Endothelial cell of umbilical vein (primary cell): ENCODE measurements at regions not wholly inside any gene's neighbourhood (a gene's known extent, or its start where the extent isn't known, plus 50 kb on each side); places are given as distances from the start of the nearest gene placed in this dataset.

ENCODE experiments used
- BruUV-seq: library from RNA; stranded (reverse); fragments of 400-500 nt; replicated peaks from 2 replicates; lab custom pipeline; 2021; lab: Mats Ljungman, UMichigan
- CTCF ChIA-PET: fragments of 300-600, 350-600 bp; sonication (Branson Sonifier 250); formaldehyde crosslinking; loops from one replicate; lab custom pipeline; 2021; ENCODE audit warnings: antibody characterized with exemption, inconsistent platforms; lab: Charles Lee
- POLR2A ChIA-PET: fragments of 300-600, 350-600 bp; sonication (Branson Sonifier 250); formaldehyde crosslinking; loops from one replicate; lab custom pipeline; 2021; ENCODE audit warnings: antibody characterized with exemption, inconsistent platforms; lab: Charles Lee
- DNase-seq: peaks from one replicate; pipeline ENCODE4 v3.0.0-alpha.2; 2011; ENCODE audit warnings: low read depth, low spot score
- FAIRE-seq: peaks from 2 replicates; lab custom pipeline; 2011; peaks lifted over from hg19 to GRCh38; lab: Jason Lieb, UNC
- H2AFZ ChIP-seq: 2 replicates; pipeline ENCODE4 v1.6.0; 2012; ENCODE audit warnings: low read depth, low read length, control low read depth, inconsistent platforms
- H3K27ac ChIP-seq: 2 replicates; pipeline ENCODE4 v1.5.1; 2011; ENCODE audit warnings: low read depth, mild to moderate bottlenecking, control low read depth, low read length, moderate library complexity; ENCODE audit not compliant: insufficient read depth
- H3K27me3 ChIP-seq, 2 experiments: 2 replicates each; pipeline versions ENCODE4 v1.6.0 to v1.6.1; 2011; ENCODE audit warnings: low read length in 2 of 2, mixed read lengths in 1 of 2; ENCODE audit not compliant: control insufficient read depth in 2 of 2, insufficient read depth in 2 of 2
- H3K36me3 ChIP-seq, 2 experiments: 2 replicates in 1 of 2; 3 replicates in 1 of 2; pipeline ENCODE4 v1.5.1; 2011; ENCODE audit warnings: low read length in 2 of 2, mild to moderate bottlenecking in 1 of 2, moderate library complexity in 1 of 2; ENCODE audit not compliant: control insufficient read depth in 2 of 2, insufficient read depth in 2 of 2; ENCODE audit errors: extremely low read depth in 1 of 2
- H3K4me1 ChIP-seq: 3 replicates; pipeline ENCODE4 v1.5.1; 2011; ENCODE audit warnings: mild to moderate bottlenecking, low read length; ENCODE audit not compliant: control insufficient read depth, insufficient read depth; ENCODE audit errors: extremely low read depth
- H3K4me2 ChIP-seq: 2 replicates; pipeline ENCODE4 v1.6.1; 2011; ENCODE audit warnings: low read length, control low read depth, mixed read lengths; ENCODE audit not compliant: insufficient read depth
- H3K4me3 ChIP-seq, 3 experiments: fragments of 200-600 bp in 1 of 3; sonication (generic), shearing (Covaris generic) in 1 of 3; replicated peaks in 1 of 3; 2 replicates each; pipeline ENCODE4 v1.5.1; 2011 to 2016; ENCODE audit warnings: control low read depth in 3 of 3, low read length in 3 of 3, mild to moderate bottlenecking in 2 of 3, inconsistent platforms in 1 of 3, low read depth in 1 of 3, moderate library complexity in 1 of 3; ENCODE audit not compliant: insufficient read depth in 1 of 3
- H3K79me2 ChIP-seq: 2 replicates; pipeline ENCODE4 v1.6.0; 2012; ENCODE audit warnings: low read length, inconsistent platforms; ENCODE audit not compliant: control insufficient read depth, insufficient read depth
- H3K9ac ChIP-seq: replicated peaks from 2 replicates; pipeline ENCODE3; 2011; ENCODE audit warnings: low read length, control low read depth; ENCODE audit not compliant: insufficient read depth; ENCODE audit errors: extremely low read depth
- H3K9me1 ChIP-seq: replicated peaks from 3 replicates; pipeline ENCODE4 v1.6.0; 2011; ENCODE audit warnings: mild to moderate bottlenecking, low read length; ENCODE audit not compliant: control insufficient read depth, insufficient read depth; ENCODE audit errors: extremely low read depth
- H3K9me3 ChIP-seq: replicated peaks from 2 replicates; pipeline ENCODE4 v1.5.1; 2012; ENCODE audit warnings: low read length, inconsistent platforms; ENCODE audit not compliant: control insufficient read depth, insufficient read depth
- H4K20me1 ChIP-seq: replicated peaks from 2 replicates; pipeline ENCODE3; 2011; ENCODE audit warnings: mild to moderate bottlenecking, low read length; ENCODE audit not compliant: control insufficient read depth, insufficient read depth; ENCODE audit errors: extremely low read depth
- EZH2 ChIP-seq: IDR thresholded peaks from 2 replicates; pipeline ENCODE4 v1.6.1; 2012; ENCODE audit warnings: borderline replicate concordance, low read depth, mild to moderate bottlenecking, moderate library complexity, low read length, inconsistent platforms; ENCODE audit not compliant: severe bottlenecking
- FOS ChIP-seq: IDR thresholded peaks from 2 replicates; pipeline ENCODE4 v1.6.1; 2011; ENCODE audit warnings: mild to moderate bottlenecking, low read length, moderate library complexity, borderline replicate concordance; ENCODE audit not compliant: insufficient read depth
- GATA2 ChIP-seq: IDR thresholded peaks from 2 replicates; pipeline ENCODE4 v1.7.0; 2011; ENCODE audit warnings: low read depth, mild to moderate bottlenecking, moderate library complexity, mixed read lengths, low read length; ENCODE audit not compliant: insufficient read length, insufficient read depth
- JUN ChIP-seq: IDR thresholded peaks from 2 replicates; pipeline ENCODE4 v1.6.1; 2011; ENCODE audit warnings: borderline replicate concordance, low read depth; ENCODE audit not compliant: insufficient read length, insufficient read depth
- MYC ChIP-seq: IDR thresholded peaks from one replicate; pipeline ENCODE4 v1.6.1; 2011; ENCODE audit warnings: mild to moderate bottlenecking, low read depth, low read length
- POLR2A ChIP-seq: IDR thresholded peaks from 2 replicates; pipeline ENCODE4 v1.6.1; 2012; ENCODE audit warnings: low read depth, mild to moderate bottlenecking, control low read depth, low read length
- POLR2AphosphoS5 ChIP-seq: IDR thresholded peaks from 2 replicates; pipeline ENCODE4 v1.6.1; 2012; ENCODE audit warnings: low read depth, mild to moderate bottlenecking, control low read depth, low read length, moderate library complexity; ENCODE audit not compliant: insufficient read depth
- dilution Hi-C: fragments of 300-500 bp; cut with MboI; formaldehyde crosslinking; loops from one replicate; pipeline ENCODE4 v1.15.0; 2019; ENCODE audit warnings: low sequenced_read_pairs; ENCODE audit not compliant: extremely low pct_ligation_motif_present
- intact Hi-C: fragments of 100-400 bp; cut with micrococcal nuclease; formaldehyde crosslinking; loops from one replicate; pipeline ENCODE4 v1.10.0; 2022
- TF ChIP-seq, protein P1 (sequence below), 2 donors: IDR thresholded peaks; 1 replicate in 1 of 2; 2 replicates in 1 of 2; pipeline ENCODE4 v1.5.1; 2011; ENCODE audit warnings: low read length in 2 of 2, mild to moderate bottlenecking in 2 of 2, moderate library complexity in 2 of 2, control low read depth in 1 of 2, inconsistent platforms in 1 of 2, low read depth in 1 of 2; ENCODE audit not compliant: insufficient read depth in 1 of 2; ENCODE audit errors: extremely low read depth in 1 of 2
- TF ChIP-seq, protein P2 (sequence below): IDR thresholded peaks from 2 replicates; pipeline ENCODE4 v1.6.1; 2011; ENCODE audit not compliant: insufficient read depth, insufficient read length

DNA sequence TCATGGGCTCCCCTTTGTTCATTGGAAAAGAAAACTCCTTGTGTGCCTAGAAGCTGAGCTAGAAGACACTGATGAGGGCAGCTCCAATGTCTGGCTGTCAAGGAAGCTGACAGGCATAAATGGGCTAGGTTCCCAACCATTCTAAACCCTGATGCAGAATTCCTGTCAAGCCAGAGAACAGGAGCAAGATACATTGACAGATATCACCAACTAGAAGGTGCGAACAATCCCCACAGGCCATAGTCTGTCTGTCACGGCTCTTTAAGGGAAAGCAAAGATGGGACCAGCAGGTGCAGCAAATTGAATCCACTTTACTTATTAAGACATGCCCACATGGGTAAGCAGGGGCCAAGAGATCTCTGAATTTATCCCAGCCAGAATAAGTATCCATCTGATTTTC is 617.9 kb upstream of the POT1 start:
- ChIA-PET CTCF (interaction anchor here (0.6 to 1.1 kb wide), 2 partner anchors 12 kb away, joined by 3 to 4 read pairs; no protein-coding TSS in a partner anchor), POLR2A (no interaction called here)
- H3K9me3 ChIP-seq = no peaks in the 10 kb centered on the region
- no peaks in the 10 kb centered on the region for H3K9me1 ChIP-seq
- no peaks in the 10 kb centered on the region for H3K4me1 ChIP-seq
- H3K79me2 ChIP-seq = no peaks in the 10 kb centered on the region
- no peak for DNase-seq
- no peak overlapping the region for H3K4me2 ChIP-seq
- no peak overlapping the region for H3K9ac ChIP-seq
- no peaks in the 10 kb centered on the region for H4K20me1 ChIP-seq
- dilution Hi-C loops = no loop called here
- H2AFZ ChIP-seq = no peak overlapping the region
- no peak overlapping the region for H3K4me3 ChIP-seq
- intact Hi-C loops = no loop called here
- TF ChIP-seq POLR2A (no peak), POLR2AphosphoS5 (no peak), GATA2 (no peak), JUN (no peak), EZH2 (no peak)
- TF ChIP-seq, protein P1, sequence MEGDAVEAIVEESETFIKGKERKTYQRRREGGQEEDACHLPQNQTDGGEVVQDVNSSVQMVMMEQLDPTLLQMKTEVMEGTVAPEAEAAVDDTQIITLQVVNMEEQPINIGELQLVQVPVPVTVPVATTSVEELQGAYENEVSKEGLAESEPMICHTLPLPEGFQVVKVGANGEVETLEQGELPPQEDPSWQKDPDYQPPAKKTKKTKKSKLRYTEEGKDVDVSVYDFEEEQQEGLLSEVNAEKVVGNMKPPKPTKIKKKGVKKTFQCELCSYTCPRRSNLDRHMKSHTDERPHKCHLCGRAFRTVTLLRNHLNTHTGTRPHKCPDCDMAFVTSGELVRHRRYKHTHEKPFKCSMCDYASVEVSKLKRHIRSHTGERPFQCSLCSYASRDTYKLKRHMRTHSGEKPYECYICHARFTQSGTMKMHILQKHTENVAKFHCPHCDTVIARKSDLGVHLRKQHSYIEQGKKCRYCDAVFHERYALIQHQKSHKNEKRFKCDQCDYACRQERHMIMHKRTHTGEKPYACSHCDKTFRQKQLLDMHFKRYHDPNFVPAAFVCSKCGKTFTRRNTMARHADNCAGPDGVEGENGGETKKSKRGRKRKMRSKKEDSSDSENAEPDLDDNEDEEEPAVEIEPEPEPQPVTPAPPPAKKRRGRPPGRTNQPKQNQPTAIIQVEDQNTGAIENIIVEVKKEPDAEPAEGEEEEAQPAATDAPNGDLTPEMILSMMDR (IDR thresholded peaks at IDR 0.05; ENCODE audit: extremely low read depth in 1 of 2, insufficient read depth in 1 of 2, low read depth in 1 of 2, low read length in 2 of 2) = no peak
- no peak overlapping the region for H3K27ac ChIP-seq
- no peak for FAIRE-seq
- no peaks in the 10 kb centered on the region for H3K27me3 ChIP-seq
- H3K36me3 ChIP-seq = no peaks in the 10 kb centered on the region
- BruUV-seq = no TSS peak

DNA sequence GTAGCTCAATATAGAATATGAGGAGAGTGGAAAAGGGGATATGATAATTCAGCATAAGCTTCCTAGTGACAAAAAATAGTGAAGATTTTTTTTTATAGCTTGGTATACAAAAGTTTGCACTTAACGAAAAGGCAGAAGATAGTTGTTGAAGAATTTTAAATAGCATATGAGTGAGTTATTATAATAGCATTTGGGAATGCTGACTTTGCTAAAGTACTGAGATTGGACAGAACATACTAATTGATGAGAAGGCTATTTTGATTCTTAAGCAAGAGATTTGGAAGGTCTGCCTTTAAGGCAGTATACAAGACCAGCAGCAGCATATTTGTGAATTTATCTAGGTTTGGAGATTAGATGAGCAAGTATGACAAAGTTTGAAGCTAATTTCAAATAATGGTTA is 600.9 kb upstream of the POT1 start:
- H3K27ac ChIP-seq = no peak overlapping the region
- no peak overlapping the region for H3K4me3 ChIP-seq
- POLR2A ChIA-PET = no interaction called here
- dilution Hi-C loops = no loop called here
- CTCF ChIA-PET = no interaction called here
- intact Hi-C loops = no loop called here
- H3K4me1 ChIP-seq = no peaks in the 10 kb centered on the region
- H3K9me1 ChIP-seq = no peaks in the 10 kb centered on the region
- H3K79me2 ChIP-seq = no peaks in the 10 kb centered on the region
- H3K36me3 ChIP-seq = no peaks in the 10 kb centered on the region
- H3K9ac ChIP-seq = no peak overlapping the region
- H3K9me3 ChIP-seq = no peaks in the 10 kb centered on the region
- TF ChIP-seq POLR2A (no peak), POLR2AphosphoS5 (no peak), MYC (no peak), FOS (no peak)
- TF ChIP-seq, protein P2, sequence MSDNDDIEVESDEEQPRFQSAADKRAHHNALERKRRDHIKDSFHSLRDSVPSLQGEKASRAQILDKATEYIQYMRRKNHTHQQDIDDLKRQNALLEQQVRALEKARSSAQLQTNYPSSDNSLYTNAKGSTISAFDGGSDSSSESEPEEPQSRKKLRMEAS = no peak
- TF ChIP-seq, protein P1 (IDR thresholded peaks at IDR 0.05; ENCODE audit: extremely low read depth in 1 of 2, insufficient read depth in 1 of 2, low read depth in 1 of 2, low read length in 2 of 2) = no peak
- DNase-seq = no peak
- BruUV-seq = no TSS peak
- H2AFZ ChIP-seq = no peak overlapping the region
- FAIRE-seq = no peak
- no peaks in the 10 kb centered on the region for H4K20me1 ChIP-seq
- no peak overlapping the region for H3K4me2 ChIP-seq
- no peaks in the 10 kb centered on the region for H3K27me3 ChIP-seq
